NCI-H748 (cell line): ENCODE measurements at regions not wholly inside any gene's neighbourhood (a gene's known extent, or its start where the extent isn't known, plus 50 kb on each side); places are given as distances from the start of the nearest gene placed in this dataset.
"Not testable (repeated sequence)": the region's sequence is repeated elsewhere in the genome, so short reads cannot be mapped to it uniquely, and the experiment has no call there.

ENCODE experiments used
- DNase-seq: peaks from one replicate; lab custom pipeline; 2025; ENCODE audit not compliant: unreplicated experiment; lab: John Stamatoyannopoulos, UW

DNA sequence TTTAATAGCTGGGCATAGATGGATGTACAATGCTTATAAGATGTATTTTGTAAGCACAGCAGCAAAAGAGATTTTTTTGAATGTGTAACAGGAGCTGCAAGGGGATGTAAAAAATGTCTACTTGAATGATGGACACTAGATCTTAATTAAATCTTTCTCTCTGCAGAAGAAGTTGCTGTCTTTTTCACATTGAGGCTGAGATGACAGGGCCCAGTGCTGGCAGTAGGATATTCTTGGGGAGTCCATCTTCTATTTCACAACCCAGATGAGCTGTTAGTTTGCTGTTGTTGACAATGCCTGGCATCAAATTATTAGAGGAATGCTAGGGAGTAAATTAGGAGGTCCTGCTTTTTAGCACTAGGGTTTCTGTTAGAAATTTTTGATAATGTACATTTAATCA lies 698.7 kb downstream of the SLITRK5 start:
- DNase-seq: no peak

DNA sequence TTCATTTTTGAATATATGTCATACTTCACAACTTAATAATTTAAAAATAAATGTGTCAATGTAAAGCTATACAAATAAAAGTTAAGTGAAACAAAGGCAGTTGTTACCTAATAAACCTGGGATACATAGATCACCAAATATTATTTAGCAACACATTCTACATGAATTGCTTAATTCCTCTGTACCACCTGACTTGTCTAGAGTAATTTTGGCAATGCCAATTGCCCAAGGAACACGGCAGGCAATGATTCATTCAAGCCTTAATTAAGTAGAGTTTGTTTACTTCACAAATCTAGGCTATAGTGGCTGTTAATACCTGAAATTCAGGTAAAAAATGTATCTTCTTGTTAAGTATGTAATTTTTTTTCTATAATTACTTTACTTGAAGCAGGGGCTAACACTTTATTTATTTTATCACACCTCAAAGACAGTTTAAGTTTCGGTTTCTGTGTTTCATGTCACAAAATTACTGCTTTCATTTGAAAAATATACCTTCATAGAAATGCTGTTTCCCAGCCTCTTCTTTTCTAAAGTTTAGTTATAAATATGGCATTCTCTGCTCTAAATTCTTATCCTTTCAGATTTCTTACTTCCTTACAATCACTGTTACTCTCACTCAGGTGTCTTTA lies 705.7 kb downstream of the SLITRK5 start:
- DNase-seq: no peak

DNA sequence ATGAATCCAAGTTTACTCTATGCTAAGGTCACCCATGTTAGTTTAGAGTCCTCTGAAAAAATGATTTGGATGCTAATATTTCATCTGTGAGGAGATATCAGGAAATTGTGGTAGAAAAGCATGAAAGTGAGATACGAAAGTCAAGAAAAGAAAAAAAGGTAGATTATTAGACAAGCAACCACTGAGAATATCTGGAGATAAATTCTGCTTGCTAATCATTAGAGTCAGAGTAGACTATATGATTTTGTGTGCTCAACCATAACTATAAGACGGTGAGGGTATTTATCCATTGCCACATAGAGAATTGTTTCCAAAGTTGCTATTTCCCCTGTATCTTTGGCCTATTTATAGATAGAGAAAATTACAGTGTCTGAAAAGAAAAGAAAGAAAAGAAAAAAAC lies 706.7 kb downstream of the SLITRK5 start:
- no peak for DNase-seq

DNA sequence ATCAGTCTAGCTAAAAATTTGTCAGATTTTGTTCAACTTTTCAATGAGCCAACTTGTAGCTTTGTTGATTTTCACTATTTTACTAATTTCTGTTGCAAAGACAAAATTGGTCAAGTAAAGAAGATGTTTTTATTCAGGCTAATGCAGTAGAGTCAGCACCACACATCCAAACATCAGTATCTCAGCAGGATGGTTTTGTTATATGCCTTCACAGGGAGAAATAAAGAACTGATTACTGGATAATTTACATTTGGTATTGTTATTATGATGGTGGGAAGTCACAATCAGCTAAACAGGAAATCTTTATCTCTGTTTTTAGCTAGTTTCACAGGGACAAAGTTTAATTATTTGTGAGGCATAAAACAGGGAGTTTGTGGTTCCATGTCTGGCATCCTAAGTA lies 713.4 kb downstream of the SLITRK5 start:
- DNase-seq: no peak

DNA sequence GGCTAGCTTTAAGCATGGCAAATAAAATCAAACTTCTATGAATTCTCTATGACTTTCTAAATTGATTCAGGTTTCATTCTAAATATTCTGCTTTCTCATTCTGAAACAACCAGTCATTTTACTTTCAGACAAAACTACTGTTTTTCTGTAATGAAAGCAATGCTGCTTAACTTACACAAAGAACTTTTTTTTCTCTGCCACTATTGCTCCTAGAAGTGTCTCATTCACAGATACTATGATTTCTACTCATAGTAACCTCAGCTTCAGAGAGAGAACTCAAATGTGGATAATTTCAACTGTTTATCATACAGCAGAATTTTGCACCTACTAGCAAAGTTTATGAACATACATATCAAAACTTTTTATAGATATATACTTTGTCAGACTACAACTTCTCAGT lies 724.6 kb downstream of the SLITRK5 start:
- DNase-seq: no peak

DNA sequence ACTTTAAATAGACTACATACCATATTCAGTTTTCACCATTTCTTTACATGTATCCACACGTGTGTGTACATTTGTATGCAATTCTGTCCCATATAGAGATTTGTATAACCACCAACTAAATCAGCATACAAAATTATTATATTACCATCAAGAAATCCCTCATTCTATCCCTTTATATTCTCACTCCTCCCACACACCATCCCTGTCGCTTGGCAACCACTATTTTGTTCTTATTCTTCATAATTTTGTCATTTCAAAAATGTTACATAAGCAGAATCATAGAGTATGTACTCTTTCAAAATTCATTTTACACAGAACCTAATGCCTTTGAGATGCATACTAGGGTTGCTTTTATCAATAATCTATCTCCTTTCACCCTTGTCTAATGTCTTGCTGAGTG lies 740.5 kb downstream of the SLITRK5 start:
- no peak for DNase-seq

DNA sequence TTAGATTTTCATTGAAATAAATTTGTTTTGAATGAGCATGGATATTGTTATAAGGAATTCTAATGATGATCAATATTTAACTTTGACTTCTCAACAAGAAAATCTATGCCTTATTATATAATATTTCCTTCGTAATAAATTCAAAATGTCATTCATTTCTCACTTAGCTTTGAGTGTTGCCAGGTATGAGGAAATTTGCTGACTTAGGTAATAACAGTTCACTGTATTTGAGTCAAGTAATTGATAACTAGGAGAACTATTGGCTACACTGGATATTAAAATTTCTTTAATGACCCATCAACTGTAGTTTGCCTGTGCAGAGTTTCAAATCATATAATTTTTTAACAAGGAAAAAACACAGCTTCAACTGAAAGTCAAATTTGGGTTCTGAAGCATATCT lies 746.6 kb downstream of the SLITRK5 start:
- DNase-seq: no peak

DNA sequence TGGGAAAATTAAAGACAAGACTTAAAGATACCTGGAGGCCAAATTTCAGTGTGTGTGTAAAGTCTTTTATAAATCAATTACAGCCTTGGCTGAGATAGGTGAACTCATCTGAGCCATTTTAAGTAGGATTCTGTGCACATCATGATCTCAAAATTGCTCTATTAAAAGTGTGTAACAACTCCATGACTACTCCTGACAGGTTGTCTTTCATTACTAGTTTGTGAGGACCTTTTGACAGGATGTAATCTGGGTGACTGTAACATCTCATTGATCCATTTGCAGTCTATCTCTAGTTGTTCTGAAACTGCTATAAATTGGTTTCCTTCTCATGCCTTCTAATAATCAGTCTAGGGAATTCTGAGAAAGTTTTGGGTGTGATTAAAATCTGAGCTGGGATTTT lies 753.3 kb downstream of the SLITRK5 start:
- no peak for DNase-seq

DNA sequence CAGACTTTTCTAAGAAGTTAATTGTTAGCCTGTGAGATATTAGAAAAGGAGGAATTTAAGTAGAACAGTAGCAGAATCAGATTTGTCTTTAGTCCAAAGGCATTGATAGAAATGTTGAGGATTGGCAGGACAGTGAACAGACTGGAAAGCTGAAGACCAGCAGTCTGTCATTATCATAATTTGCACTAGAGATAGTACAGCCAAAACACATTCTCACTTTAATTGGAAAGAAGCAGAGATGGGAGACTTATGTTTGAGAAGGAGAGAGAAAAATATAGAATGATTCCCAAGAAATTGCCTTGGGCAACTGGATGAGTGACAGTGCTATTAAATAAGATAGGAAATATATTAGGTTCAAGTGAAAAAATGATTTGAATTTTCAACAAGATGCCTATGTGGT lies 755.5 kb downstream of the SLITRK5 start:
- DNase-seq: no peak

DNA sequence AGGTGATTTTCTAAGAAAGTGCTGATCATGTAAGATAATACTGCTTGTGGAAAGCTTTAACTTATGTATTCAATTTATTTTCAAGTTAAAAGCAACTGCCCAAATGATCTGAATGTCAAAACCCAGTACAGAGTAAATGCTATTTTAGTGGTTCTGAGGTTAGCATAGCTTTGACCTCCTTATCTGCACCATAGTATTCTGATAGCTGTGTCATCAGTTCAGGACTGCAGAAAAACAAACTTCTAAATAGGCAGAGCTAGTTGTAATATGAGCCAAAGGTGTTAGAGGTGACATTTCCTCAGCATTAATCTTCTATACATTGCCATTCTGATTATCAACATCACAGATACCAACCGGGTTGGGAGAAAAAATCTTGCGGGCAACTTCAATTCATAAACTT lies 758.7 kb downstream of the SLITRK5 start:
- DNase-seq: no peak

DNA sequence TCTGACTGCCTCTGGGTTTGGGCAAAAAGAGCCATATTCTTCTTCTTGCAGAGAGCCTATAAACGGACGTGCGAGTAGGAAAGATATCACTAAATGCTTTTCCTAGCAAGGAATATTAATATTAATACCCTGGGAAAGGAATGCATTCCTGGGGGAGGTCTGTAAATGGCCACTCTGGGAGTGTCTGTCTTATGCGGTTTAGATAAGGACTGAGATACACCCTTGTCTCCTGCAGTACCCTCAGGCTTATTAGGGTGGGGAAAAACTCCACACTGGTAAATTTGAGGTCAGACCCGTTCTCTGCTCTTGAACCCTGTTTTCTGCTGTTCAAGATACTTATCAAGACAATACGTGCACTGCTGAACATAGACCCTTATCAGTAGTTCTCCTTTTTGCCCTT lies 763.8 kb downstream of the SLITRK5 start:
- no peak for DNase-seq

DNA sequence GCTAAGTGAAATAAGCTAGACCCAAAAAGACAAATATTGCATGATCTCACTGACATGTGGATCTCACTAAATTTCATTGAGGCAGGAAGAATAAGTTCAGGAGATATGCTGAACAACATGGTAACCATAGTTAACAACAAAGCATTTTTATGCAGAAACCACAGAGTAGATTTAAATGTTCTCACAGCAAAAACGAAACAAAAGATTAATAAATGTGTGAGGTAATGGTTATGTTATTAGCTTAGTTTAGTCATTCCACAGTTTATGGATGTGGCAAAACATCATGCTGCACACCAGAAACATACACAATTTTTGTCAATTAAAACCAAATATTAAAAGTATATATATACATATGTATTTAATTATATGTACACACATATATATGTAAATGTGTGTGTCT lies 765.8 kb downstream of the SLITRK5 start:
- DNase-seq: no peak

DNA sequence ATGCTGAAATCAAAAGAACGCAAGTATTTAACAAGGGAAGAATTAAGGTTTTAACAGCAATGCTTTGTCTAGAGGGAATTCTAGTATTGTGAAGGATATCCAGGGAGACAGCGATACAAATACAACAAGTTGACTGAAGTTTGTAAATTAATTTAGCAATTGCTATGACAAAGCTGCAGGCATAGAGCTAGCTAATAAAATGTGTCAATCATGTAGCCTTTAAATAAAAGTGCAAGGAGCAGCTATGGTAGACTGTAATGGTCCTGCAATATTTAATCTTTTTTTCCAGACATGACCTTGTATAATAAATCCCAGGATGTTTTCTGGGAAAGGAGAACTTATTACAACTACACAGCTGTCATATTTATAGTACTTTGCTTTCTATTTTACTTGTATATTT lies 779.3 kb downstream of the SLITRK5 start:
- no peak for DNase-seq

DNA sequence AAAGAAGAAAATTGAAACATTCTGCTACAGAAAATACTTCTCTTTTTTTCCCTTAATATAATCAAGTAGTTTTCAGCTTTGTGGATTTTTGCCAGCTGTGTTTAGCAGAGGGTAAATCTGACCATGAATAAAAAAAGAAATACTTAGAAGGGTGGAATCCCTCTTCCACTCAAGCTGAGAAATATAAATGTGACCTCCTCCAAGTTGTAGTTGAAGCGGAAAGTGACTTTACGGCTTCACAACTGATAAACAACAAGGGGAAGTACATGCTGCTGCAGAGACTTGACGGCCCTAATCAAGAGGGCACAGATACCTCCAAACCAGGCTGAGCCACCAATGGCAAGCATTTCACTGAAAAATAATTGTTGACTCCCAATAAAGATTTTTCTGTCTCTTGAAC lies 785.0 kb downstream of the SLITRK5 start:
- DNase-seq: no peak

DNA sequence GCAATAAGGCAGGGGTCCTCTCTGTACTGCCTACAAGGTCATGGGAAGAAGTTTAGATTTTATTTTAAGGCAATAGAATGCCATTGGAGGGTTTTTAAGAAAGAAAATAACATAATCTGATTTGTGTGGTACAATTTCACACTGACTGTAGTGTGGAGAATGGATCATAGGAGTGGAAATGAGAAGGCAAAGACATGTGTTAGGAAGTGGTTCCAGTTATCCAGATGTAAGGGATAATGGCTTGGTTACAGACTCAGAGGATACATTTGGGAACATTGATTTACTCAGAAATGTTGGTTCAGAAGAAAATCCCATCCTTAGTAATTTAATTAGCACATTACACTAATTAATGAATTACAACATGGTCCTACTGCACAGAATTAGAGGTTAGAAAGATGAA lies 788.2 kb downstream of the SLITRK5 start:
- DNase-seq: no peak

DNA sequence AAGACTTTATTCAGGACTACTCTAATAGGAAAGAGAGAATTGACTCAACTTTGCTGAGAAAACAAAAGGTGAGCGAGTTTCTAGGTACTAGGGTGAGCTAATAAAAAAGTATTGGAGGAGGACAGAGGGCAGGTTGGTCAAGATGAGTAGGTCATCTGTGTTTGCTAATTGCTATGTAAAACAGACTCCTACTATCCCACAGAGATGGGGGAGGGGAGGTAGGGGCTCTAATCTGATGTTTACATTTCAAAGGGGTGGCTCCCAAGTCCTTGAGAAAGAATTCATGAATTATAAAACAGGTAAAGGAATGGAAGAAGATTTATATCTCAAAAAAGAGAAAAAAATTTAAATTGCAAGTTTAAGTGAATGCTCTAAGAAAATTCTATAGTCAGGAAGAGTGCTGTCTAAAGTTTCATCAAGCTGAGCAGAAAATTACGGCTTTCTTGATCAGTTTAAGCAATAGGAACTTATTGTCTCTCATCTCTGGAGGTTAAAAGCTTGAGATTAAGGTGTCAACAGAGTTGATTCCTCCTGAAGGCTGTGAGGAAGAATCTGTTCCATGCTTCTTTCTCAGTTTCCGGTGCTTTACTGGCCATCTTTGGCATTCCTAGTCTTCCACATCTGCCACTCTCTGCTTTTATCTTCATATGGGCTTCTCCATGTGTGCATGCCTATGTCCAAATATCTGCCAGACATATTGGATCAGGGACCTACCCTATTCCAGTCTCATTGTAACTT lies 790.3 kb downstream of the SLITRK5 start:
- DNase-seq: no peak

DNA sequence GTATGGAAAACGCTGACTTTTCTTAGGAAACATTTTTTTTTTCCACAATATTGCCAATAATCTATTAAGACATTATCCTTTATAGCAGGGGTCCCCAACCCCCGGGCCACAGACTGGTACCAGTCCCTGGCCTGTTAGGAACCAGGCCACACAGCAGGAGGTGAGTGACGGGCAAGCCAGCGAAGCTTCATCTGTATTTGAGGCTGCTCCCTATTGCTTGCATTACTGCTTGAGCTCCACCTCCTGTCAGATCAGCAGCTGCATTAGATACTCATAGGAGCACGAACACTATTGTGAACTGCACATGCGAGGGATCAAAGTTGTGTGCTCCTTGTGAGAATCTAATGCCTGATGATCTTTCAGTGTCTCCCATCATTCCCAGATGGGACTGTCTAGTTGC lies 793.7 kb downstream of the SLITRK5 start:
- DNase-seq: no peak

DNA sequence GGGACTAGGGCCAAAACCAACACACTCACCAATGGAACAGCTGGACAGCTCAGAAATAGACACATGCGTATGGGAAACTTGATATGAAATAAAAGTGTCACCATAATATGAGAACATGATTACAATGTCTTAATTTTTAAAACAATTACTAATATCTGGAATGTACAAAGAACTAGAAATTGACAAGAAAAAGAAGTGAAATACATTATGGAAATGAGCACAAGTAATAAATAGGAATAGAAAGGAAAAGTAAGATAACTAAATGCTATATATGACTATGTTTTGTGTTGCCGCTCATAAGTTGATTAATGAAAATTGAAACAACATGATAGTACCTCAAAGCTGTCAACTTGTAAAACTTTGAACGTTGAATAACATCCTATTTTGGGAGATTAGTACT lies 801.1 kb downstream of the SLITRK5 start:
- DNase-seq: no peak

DNA sequence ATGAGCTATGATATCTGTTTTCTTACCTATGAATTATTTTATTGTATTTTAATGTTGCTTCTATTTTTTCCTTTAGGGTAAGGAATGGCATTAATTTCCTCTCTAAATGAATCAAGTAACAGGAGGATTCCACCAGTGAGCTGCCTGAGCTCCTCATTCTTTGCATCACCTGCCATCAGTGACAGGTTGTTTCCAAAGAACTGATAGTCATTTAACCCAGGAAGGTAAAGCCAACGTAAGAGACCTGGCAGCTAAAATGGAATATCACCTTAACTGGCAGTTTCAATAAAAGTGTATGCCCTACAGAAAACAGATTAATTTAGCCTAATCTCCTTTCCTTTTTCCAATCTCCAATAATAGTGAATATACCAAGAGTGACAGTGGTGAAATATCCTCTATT lies 812.0 kb downstream of the SLITRK5 start:
- no peak for DNase-seq

DNA sequence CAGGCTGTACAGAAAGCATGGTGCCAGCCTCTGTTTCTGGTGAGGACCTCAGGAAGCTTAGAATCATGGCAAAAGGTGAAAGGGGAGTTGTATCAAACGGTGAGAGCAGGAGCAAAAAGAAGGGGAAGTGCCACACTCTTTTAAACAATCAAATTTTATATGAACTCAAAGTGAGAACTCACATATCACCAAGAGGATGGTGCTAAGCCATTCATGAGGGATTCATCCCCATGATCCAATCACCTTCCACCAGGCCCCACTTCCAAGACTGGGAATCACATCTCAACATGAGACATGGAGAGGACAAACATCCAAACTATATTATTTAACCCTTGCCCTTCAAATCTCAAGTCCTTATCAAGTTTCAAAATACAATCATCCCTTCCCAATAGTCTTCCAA lies 836.7 kb downstream of the SLITRK5 start:
- no peak for DNase-seq

DNA sequence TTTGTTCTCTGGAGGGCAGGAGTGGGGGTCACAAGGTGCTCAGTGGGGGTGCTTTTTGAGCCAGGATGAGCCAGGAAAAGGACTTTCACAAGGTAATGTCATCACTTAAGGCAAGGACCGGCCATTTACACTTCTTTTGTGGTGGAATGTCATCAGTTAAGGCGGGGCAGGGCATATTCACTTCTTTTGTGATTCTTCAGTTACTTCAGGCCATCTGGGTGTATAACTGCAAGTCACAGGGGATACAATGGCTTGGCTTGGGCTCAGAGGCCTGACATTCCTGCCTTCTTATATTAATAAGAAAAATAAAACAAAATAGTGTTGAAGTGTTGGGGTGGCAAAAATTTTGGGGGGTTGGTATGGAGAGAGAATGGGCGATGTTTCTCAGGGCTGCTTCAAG lies 841.8 kb downstream of the SLITRK5 start:
- not testable (repeated sequence) for DNase-seq

DNA sequence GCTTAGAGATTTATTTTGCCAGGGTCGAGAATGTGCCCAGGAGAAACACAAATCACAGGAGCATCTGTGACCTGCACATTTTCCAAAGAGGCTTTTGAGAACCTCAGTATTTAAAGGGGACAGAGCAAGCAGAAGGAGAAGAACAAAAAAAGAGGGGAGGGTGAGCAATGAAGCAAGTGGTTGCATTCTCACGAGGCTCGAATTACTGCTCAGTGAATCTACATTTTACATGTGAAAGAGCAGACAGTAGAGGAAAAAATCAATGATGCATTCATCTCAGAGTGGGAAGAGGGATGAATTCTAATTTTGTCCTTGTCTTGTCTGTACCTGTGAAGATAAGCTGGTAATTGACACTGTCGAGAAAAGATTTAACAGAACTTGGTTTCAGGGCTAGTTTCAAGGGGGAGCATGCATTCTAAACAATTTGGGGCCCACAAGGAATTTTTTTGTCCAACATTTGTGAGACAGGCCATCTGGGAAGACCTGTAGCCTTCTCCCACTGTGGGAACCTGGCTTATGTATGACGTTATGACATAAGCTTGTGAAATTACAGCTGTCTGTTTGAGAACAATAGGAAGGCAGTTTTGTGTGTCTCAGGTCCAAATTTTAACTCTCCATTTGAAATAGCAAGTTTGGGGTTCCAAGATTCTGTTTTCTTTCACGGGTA lies 855.1 kb downstream of the SLITRK5 start:
- DNase-seq: no peak

DNA sequence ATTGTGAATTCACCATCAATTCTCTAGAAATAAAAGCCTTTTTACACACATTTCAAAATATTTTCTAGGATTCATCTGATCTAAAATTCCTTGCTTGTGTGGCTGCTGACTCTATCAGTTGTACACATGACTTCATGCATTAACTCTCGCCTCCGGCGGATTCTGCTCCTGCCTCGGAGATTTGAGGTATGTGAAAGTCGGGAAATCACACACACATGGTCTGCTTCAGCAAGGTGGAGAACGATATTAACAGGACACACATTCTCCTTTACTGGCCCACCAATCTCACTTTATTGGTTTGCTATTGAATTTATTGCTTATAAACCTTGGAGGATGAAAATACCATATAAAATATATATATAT lies 855.7 kb downstream of the SLITRK5 start:
- no peak for DNase-seq
